CD14-positive monocyte (primary cell): ENCODE measurements at regions not wholly inside any gene's neighbourhood (a gene's known extent, or its start where the extent isn't known, plus 50 kb on each side); places are given as distances from the start of the nearest gene placed in this dataset.

Source experiments
- DNase-seq, 3 donors: peaks; one replicate each; pipeline ENCODE4 v3.0.0-alpha.2; 2011 to 2022
- H2AFZ ChIP-seq: 2 replicates; pipeline ENCODE4 v1.6.0; 2012; ENCODE audit warnings: mild to moderate bottlenecking, low read depth, low read length, inconsistent platforms; ENCODE audit not compliant: insufficient read depth, poor library complexity, severe bottlenecking
- H3K27ac ChIP-seq, 2 donors: 1 replicate in 1 of 2; 2 replicates in 1 of 2; pipeline ENCODE4 v1.5.1; 2012 to 2013; ENCODE audit warnings: low read length in 2 of 2, control low read depth in 1 of 2, inconsistent platforms in 1 of 2, low read depth in 1 of 2, mild to moderate bottlenecking in 1 of 2
- H3K27me3 ChIP-seq, 2 donors: one replicate each; pipeline versions ENCODE4 v1.6.0 to v1.6.1; 2011 to 2013; ENCODE audit warnings: low read length in 2 of 2; ENCODE audit not compliant: control insufficient read depth in 2 of 2, insufficient read depth in 2 of 2
- H3K36me3 ChIP-seq, 2 donors: replicated peaks in 1 of 2; 1 replicate in 1 of 2; 2 replicates in 1 of 2; pipeline versions ENCODE4 v1.5.1 to v1.6.1; 2012 to 2013; ENCODE audit warnings: low read length in 2 of 2, control low read depth in 1 of 2, inconsistent platforms in 1 of 2, mild to moderate bottlenecking in 1 of 2; ENCODE audit not compliant: insufficient read depth in 2 of 2, control insufficient read depth in 1 of 2
- H3K4me1 ChIP-seq, 2 donors: 1 replicate in 1 of 2; 2 replicates in 1 of 2; pipeline versions ENCODE4 v1.5.1 to v1.6.1; 2012 to 2013; ENCODE audit warnings: low read length in 2 of 2, control low read depth in 1 of 2, inconsistent platforms in 1 of 2, mild to moderate bottlenecking in 1 of 2, moderate library complexity in 1 of 2; ENCODE audit not compliant: insufficient read depth in 2 of 2, control insufficient read depth in 1 of 2
- H3K4me2 ChIP-seq: replicated peaks from 2 replicates; pipeline ENCODE3; 2012; ENCODE audit warnings: low read length, moderate library complexity, mild to moderate bottlenecking; ENCODE audit not compliant: poor library complexity, severe bottlenecking; ENCODE audit errors: extremely low read depth
- H3K4me3 ChIP-seq, 3 experiments: fragments of 200-600 bp in 1 of 3; sonication (generic) in 1 of 3; replicated peaks in 1 of 3; 1 replicate in 2 of 3; 2 replicates in 1 of 3; pipeline ENCODE4 v1.5.1; 2011 to 2013; ENCODE audit warnings: low read length in 3 of 3, mild to moderate bottlenecking in 3 of 3, control low read depth in 2 of 3, low read depth in 2 of 3, inconsistent platforms in 1 of 3, moderate library complexity in 1 of 3
- H3K79me2 ChIP-seq: 2 replicates; pipeline ENCODE4 v1.6.0; 2012; ENCODE audit warnings: mild to moderate bottlenecking, control low read depth, inconsistent platforms, low read length, moderate library complexity; ENCODE audit not compliant: insufficient read depth
- H3K9ac ChIP-seq: 2 replicates; pipeline ENCODE4 v1.6.0; 2017; ENCODE audit warnings: low read length, mild to moderate bottlenecking; ENCODE audit not compliant: insufficient read depth, poor library complexity, severe bottlenecking
- H3K9me3 ChIP-seq, 2 donors: replicated peaks in 1 of 2; 1 replicate in 1 of 2; 2 replicates in 1 of 2; pipeline versions ENCODE4 v1.5.1 to v1.6.1; 2012 to 2013; ENCODE audit warnings: low read length in 2 of 2, control low read depth in 1 of 2; ENCODE audit not compliant: control insufficient read depth in 1 of 2, insufficient read depth in 1 of 2
- H4K20me1 ChIP-seq: 2 replicates; pipeline ENCODE4 v1.6.0; 2012; ENCODE audit warnings: mild to moderate bottlenecking, low read length, control low read depth, moderate library complexity; ENCODE audit not compliant: insufficient read depth
- H3K27ac Mint-ChIP-seq, 7 donors: one replicate each; pipeline ENCODE4 v1.8.0; 2020; ENCODE audit warnings: mild to moderate bottlenecking in 7 of 7, mixed read lengths in 7 of 7, moderate library complexity in 6 of 7, inconsistent platforms in 2 of 7
- H3K27me3 Mint-ChIP-seq, 3 donors: one replicate each; pipeline ENCODE4 v1.8.0; 2021 to 2022; ENCODE audit warnings: low read depth in 3 of 3, mild to moderate bottlenecking in 3 of 3, mixed read lengths in 3 of 3, moderate library complexity in 3 of 3, inconsistent platforms in 1 of 3
- H3K36me3 Mint-ChIP-seq, 2 donors: one replicate each; pipeline ENCODE4 v1.8.0; 2020; ENCODE audit warnings: mixed read lengths in 2 of 2, inconsistent platforms in 1 of 2, mild to moderate bottlenecking in 1 of 2
- H3K4me1 Mint-ChIP-seq: one replicate; pipeline ENCODE4 v1.8.0; 2020; ENCODE audit warnings: mild to moderate bottlenecking, mixed read lengths
- H3K4me3 Mint-ChIP-seq, 2 donors: one replicate each; pipeline ENCODE4 v1.8.0; 2020; ENCODE audit warnings: mild to moderate bottlenecking in 2 of 2, mixed read lengths in 2 of 2, moderate library complexity in 1 of 2
- H3K9me3 Mint-ChIP-seq, 7 donors: one replicate each; pipeline ENCODE4 v1.8.0; 2020 to 2022; ENCODE audit warnings: mixed read lengths in 7 of 7, mild to moderate bottlenecking in 6 of 7, moderate library complexity in 6 of 7, inconsistent platforms in 2 of 7
- CTCF ChIP-seq: fragments of 200-600 bp; IDR thresholded peaks from one replicate; pipeline ENCODE4 v1.8.0; 2022; ENCODE audit warnings: antibody characterized with exemption, mild to moderate bottlenecking
- WGBS: methylation state at CpG from one replicate; pipeline ENCODE4 v1.1.5; 2013; ENCODE audit warnings: missing lambda C conversion rate; ENCODE audit not compliant: insufficient coverage; 5-methylcytosine and 5-hydroxymethylcytosine counted together
- intact Hi-C, 2 donors: fragments of 100-400 bp; cut with micrococcal nuclease; formaldehyde crosslinking; loops; one replicate each; pipeline versions ENCODE4 v1.15.0 to v1.15.1; 2023

DNA sequence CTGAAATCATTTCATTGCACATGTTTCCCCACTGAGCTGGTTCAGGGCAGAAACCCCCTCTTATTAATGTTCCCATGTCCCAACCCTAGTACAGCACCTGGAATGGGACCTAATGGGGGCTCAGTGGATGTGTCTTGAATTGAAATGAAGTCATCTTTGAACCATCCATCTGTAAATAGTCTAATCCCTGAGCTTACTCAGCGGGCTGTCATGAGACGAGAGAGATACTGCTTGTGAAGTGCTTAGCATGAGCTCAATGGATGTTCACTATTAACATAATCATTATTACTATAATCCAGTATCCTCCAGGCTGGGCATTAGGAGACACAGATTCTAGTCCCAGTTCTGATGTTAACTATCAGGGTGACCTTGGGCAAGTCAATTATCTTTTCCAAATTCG lies 106.6 kb upstream of the LRFN2 start:
- Mint-ChIP-seq H3K4me3 (no peak overlapping the region), H3K27me3 (peaks cover 1 to 11% (median 5%) of the 10 kb centered on the region in 3 donors), H3K9me3 (peaks cover 0 to under 1% (median 0%) of the 10 kb centered on the region in 7 donors), H3K4me1 (no peaks in the 10 kb centered on the region), H3K36me3 (no peaks in the 10 kb centered on the region), H3K27ac (no peak overlapping the region)
- H3K4me3 ChIP-seq, result no peak overlapping the region
- H3K79me2 ChIP-seq, result no peaks in the 10 kb centered on the region
- no peaks in the 10 kb centered on the region for H3K27me3 ChIP-seq
- no peaks in the 10 kb centered on the region for H4K20me1 ChIP-seq
- no peak overlapping the region for H3K9ac ChIP-seq
- no peaks in the 10 kb centered on the region for H3K4me1 ChIP-seq
- intact Hi-C loops, result no loop called here
- H3K9me3 ChIP-seq, result no peaks in the 10 kb centered on the region
- no peak overlapping the region for H3K4me2 ChIP-seq
- DNase-seq, result no peak
- no peak for TF ChIP-seq CTCF
- H3K27ac ChIP-seq, result no peak overlapping the region
- no peaks in the 10 kb centered on the region for H3K36me3 ChIP-seq
- no peak overlapping the region for H2AFZ ChIP-seq
- whole genome bisulfite sequencing, result 100% methylated on average over 1 of the region's 3 CpGs

DNA sequence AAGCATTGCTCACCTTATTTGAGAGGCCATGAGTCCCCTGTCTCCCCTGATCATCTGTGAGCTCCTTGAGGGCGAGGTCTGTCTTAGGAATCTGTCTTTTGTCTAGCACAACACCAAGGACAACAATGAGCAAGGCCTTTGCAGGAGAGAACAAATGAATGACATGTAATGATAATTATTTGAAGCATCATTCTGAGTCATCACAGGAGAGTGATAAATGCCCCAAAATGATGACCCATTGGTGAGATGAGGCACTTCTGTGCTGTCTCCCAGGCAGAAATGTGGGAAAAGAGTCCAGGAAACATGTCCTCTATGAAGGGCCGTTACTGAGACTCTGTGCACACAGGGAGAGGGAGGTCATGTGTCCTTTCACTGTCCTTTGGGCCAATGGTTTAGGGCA lies 105.2 kb upstream of the LRFN2 start:
- no peak overlapping the region for H3K4me3 ChIP-seq
- Mint-ChIP-seq H3K4me3 (no peak overlapping the region), H3K9me3 (peaks cover 0 to 2% (median 0%) of the 10 kb centered on the region in 7 donors), H3K4me1 (no peaks in the 10 kb centered on the region), H3K27ac (no peak overlapping the region), H3K36me3 (no peaks in the 10 kb centered on the region), H3K27me3 (peaks cover 1 to 10% (median 2%) of the 10 kb centered on the region in 3 donors)
- H3K4me1 ChIP-seq, result no peaks in the 10 kb centered on the region
- no peaks in the 10 kb centered on the region for H3K79me2 ChIP-seq
- no peak overlapping the region for H2AFZ ChIP-seq
- H3K27me3 ChIP-seq, result no peaks in the 10 kb centered on the region
- H3K36me3 ChIP-seq, result no peaks in the 10 kb centered on the region
- intact Hi-C loops, result no loop called here
- DNase-seq, result no peak
- no peak overlapping the region for H3K27ac ChIP-seq
- no peaks in the 10 kb centered on the region for H4K20me1 ChIP-seq
- H3K4me2 ChIP-seq, result no peak overlapping the region
- H3K9me3 ChIP-seq, result no peaks in the 10 kb centered on the region
- WGBS, result 63% methylated on average over 1 of the region's 2 CpGs
- no peak overlapping the region for H3K9ac ChIP-seq
- TF ChIP-seq CTCF, result no peak
